Stimulated activated CD4-positive, alpha-beta T cell treated with anti-CD3 and anti-CD28 coated beads, Interleukin-12 subunit alpha, Interleukin-12 subunit beta, amount 100 ng/mL, for 48 hours (primary cell): ENCODE measurements at regions not wholly inside any gene's neighbourhood (a gene's known extent, or its start where the extent isn't known, plus 50 kb on each side); places are given as distances from the start of the nearest gene placed in this dataset.
"Not testable (repeated sequence)": the region's sequence is repeated elsewhere in the genome, so short reads cannot be mapped to it uniquely, and the experiment has no call there.

ENCODE experiments used
- DNase-seq, 3 donors: peaks; one replicate each; pipeline ENCODE4 v3.0.0-alpha.2; 2020; ENCODE audit warnings: low read depth in 2 of 3, low spot score in 1 of 3

DNA sequence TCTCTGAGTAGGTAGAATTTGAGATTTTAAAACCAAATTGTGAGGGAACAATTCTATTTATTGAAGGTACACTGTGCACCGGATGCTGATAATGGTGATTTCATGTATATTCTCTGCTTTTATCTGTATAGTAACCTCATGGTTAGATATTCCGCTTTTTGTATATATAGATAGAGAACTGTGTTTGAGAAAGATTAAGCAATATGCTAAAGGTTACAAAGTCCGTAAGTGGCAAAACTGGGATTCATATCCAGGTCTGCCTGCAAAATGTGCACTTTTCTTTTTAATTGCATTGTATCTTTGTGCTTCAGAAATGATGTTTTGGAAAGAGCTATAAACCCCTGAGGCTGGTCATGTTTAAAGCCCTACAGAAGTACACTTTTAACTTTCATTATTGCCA lies 635.4 kb upstream of the NECTIN3 start:
- no peak for DNase-seq

DNA sequence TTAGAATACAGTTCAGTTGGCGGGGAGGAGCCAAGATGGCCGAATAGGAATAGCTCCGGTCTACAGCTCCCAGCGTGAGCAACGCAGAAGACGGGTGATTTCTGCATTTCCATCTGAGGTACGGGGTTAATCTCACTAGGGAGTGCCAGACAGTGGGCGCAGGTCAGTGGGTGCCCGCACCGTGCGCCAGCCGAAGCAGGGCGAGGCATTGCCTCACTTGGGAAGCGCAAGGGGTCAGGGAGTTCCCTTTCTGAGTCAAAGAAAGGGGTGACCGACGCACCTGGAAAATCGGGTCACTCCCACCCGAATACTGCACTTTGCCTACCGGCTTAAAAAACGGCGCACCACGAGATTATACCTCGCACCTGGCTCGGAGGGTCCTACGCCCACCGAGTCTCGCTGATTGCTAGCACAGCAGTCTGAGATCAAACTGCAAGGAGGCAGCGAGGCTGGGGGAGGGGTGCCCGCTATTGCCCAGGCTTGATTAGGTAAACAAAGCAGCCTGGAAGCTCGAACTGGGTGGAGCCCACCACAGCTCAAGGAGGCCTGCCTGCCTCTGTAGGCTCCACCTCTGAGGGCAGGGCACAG lies 631.5 kb upstream of the NECTIN3 start:
- DNase-seq, result not testable (repeated sequence)

DNA sequence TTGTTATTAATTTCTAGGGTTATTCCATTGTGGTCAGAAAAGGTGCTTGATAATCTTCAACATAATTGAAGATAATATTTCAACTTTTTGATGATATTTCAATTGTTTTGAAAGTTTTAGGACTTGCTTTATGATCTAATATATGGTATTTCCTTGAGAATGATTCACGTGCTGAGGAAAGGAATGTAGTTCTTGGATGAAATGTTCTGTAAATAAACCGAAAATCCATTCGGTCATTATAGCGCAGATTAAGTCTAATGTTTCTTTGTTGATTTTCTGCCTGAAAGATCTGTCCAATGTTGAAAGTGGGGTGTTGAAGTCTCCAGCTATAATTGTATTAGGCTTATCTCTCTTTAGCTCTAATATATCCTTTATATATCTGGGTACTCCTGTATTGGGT lies 617.5 kb upstream of the NECTIN3 start:
- no peak for DNase-seq

DNA sequence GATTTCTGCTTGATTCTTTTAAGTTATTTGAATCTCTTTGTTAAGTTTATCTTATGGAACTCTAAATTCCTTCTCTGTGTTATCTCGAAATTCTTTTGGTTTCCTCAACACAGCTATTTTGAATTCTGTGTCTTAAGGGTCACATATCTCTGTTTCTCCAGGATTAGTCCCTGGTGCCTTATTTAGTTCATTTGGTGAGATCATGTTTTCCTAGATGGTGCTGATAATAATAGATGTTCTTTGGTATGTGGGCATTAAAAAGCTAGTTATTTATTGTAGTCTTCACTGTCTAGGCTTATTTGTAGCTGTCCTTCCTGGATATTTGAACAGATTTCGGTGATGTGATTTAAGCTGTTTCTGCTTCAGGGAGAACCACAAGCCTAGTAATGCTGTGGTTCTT lies 615.6 kb upstream of the NECTIN3 start:
- no peak for DNase-seq

DNA sequence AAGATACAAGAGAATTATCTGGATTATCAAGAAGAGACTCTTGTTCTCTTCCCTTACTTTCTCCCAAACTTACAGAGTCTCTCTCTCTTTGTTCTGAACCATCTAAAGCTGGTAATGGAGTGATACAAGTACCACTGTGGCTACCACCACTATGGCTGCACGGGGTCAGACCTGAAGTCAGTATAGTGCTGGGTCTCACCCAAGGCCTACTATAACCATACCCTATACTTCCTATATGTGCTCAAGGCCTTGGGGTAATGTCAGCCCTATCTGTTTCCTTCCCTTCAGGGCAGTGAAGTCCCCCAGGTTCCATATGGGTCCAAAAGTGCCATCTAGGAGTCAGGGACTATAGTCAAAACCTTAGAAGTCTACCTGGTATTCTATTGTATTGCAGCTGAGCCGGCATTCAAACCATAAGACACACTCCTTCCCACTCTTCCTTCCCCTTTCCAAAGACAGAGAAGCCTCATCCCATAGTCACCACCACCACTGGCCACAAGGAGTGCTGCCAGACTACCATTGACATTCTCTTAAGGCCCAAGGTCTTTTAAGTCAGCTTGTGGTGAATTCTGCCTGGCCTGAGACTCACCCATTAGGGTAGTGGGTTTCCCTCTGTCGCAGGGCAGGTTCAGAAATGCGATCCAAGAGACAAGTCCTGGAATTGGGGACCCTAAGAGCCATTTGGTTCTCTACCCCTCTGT lies 615.0 kb upstream of the NECTIN3 start:
- DNase-seq, result no peak

DNA sequence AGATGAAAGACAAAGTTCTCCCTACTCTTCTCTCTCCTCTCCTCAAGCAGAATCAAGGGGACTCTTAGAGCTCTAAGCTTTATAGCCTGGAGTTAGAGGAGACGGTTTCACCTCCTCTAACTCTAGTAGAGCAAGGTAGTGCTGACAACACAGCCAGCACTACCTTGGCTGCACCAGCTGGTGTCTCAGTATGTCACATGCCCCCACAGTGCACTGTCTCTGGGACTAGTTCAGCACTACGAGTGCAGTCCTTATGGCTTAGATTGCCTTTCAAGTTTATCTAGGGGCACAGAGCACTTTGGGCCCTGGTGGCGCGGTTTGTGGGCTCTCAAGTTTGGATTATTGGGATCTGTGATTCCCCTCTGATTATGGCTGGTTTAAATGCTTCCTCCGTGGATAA lies 614.1 kb upstream of the NECTIN3 start:
- DNase-seq, result no peak

DNA sequence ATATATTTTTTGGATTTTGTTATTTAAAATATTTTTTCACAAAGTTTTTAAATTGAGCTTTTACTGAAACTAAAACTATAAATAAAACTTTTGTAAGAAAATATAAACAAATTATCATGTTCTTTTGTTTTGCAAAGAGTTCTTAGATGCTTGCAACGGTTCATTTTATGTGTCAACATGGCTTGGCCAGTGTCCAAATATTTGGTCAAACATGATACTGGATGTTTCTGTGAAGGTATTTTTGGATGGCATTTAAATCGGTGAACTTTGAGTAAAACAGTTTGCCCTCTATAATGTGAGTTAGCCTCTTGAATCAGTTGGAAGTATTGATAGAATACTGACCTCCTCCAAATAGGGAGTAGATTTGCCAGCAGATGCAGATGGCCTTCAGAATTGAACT lies 612.6 kb upstream of the NECTIN3 start:
- no peak for DNase-seq

DNA sequence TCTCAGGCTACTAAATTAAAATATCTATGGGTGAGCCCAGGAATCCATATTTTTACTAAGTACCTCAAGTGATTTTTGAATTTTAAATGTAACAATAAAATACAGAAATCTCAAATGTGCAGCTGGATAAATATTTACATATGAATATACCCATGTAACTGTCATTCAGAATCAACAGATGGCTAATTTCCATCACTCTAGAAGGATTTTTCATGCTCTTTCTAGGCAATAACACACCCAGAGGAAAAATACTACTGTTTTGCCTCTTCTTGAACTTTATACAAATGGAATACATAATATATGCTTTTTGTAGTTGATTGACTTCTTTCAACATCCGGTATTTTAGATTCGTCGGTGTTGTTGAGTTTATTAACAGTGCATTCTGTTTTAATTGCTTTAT lies 601.3 kb upstream of the NECTIN3 start:
- no peak for DNase-seq

DNA sequence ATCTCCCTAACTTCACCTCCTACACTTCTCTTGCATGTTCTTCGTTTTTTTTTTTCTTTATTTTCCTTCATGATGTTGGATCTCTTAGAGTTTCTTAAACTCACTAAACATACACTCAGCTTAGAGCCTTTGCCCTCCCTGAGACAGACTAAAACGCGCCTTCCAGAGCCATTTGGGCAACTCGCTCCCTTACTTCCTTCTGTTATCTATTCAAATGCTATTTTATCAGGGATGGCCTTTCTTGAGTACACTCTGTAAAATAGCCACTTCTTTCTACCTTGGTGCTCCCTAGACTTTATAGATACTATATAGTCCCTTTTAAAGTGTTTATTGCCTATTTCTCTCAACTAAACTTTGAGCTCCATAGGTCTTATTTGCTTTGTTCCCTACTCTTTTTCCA lies 598.2 kb upstream of the NECTIN3 start:
- DNase-seq, result no peak

DNA sequence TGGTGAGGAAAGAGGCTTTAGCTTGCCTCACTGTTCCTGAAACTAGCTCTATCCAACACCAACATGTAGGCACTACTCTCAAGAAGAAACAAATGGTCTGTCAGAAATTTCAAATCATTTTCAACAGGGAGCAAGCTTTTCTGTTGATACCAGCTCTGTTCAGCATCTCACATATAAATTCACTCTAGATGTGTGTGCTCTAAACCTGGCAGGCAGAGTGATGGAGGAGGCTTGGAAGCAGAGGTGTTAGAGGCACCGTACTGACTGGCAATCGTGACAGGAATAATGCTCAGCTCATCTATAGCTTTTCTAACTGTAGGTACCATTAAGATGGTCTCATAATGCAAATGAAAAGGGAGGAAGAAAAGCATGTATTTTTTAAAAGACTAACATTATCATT lies 597.2 kb upstream of the NECTIN3 start:
- no peak for DNase-seq

DNA sequence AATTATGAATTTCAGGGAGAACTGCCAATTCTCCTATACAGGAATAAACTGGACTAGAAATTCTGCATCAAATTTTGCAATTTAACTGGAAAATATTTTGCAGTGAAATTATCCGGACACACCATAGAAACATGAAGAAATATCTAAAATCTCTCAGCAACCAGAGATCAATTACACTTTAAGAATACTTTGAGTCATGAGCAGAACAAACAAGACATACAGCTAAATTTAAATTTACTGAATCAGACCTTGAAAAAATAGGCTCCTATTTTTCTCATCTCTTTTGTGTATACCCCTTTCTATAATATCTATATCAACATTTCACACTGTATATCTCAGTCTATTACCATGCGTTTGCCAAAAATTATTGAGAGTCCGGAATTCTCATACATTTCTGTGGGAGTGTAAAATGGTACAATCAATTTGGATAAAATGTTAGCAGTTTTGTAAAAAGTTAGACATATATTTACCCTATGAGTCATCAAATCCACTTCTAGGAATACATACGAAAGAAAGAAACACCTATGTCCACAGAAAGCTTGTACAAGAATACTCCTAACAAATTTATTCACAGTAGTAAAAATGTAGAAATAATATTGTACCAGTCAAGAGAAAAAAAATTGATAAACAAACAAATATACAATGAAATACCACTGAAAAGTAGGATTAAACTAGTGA lies 593.1 kb upstream of the NECTIN3 start:
- DNase-seq, result no peak

DNA sequence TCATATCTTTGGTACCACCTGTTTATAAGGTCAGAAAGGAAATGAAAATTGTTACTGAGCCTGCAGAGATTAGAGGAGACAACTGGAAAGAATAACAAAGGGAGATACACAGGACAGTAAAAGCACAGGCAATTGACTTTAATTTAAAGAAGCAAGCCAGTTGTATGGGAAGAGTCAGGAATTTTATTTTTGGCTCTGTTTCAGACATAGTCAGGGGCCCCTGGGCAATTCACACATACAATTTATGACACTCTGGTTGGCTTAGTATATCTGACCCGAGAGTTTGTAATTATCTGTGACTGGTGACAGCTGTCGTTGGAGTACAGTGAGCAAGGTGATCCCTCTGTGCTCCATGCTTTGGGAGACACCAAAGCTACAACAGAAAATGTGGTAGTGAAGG lies 591.9 kb upstream of the NECTIN3 start:
- no peak for DNase-seq

DNA sequence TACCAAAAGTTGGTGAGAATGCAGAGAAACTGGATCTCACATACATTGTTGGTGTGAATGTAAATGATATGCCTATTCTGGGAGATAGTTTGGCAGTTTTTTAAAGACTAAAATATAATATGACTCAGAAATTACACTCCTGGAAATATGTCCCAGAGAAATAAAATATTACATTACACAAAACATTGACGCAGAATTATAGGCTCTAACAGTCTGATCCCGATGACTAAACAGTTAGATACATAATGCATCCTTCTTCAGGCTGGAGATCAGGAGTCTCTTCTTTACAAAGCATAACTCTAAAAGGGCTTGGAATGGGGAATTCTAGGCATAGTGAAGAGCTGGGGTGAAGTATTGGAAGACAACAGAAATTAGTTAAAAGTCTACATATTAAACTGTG lies 586.2 kb upstream of the NECTIN3 start:
- no peak for DNase-seq

DNA sequence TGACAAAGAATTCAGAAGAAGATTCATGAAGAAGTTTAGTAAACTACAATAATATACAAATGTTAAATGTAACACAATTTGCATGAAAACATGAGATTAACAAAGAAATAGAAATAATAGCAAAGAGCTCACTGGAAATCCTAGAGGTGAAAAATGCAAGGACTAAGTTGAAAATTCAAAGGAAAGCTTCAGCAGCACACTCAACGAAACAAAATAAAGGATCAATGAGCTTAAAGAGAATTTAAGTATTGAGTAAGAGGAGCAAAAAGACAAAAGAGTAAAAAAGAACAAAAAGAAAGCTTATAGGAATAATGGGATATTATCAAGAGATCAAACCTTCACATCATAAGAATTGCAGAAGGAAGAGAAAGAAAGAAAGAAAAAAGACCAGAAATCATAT lies 583.8 kb upstream of the NECTIN3 start:
- no peak for DNase-seq

DNA sequence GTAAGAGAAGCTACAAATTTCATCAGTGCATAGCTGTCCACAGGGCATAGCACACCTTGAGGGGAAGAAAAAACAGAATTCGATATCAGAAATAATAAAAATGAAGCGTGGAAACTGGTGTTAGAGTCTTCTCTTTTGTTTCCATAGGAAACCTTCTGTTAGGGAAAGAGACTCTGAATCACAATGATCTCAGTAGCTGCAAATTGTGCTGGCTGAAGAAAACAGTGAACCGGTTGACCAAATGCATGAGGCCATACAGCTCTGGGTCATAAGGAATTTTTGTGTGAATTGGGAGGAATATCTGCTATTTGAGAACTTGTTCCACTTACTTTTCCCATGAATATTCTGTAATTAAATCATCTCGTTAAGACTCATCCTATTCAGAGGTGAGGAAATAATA lies 580.2 kb upstream of the NECTIN3 start:
- no peak for DNase-seq

DNA sequence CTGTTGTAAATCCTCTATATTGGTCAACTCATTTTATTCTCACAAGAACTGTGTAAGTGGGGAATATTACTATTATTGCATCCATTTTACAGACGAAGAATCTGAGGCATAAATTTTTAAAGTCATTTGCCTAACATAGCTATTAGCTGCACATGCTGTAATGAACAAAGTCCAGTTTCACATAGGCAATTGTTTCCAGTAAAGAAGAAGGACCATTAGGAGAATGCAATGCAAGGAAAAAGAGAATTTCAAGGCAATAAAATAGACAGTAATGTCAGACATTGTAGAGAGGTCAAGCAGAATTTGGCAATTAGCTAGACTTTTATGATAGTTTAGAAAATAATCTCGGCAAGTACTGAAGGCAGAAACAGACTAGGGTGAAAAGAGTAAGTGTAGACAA lies 578.7 kb upstream of the NECTIN3 start:
- DNase-seq, result no peak

DNA sequence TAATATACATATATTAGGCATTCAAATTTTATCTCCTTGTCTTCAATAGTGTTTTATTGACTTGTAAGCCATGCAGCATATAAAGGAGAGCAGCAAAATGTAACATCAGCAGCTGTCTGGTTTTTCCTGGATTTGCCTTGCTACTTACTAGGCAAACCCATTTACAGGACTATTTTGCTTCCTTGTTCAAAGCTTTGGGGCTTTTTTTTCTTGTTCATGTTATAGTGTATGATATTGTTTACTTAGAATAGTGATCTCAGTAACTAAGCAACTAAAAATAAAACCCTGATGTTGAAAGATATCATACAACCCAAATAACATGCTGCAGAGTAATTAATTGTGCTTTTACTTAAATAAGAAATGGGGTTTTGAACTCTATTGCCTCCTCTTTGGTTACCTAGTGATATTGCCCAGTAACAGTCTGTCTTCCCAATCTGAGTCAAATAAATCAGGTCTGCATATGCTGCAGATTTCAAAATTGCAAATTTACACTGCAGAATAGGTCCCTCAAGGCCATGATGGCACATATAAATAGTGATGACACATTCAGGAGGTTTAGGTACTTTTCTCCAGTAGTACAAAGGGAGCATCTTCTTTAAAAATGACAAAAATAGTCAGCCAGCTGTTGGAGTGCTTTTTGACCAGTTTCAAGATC lies 578.1 kb upstream of the NECTIN3 start:
- DNase-seq, result no peak

DNA sequence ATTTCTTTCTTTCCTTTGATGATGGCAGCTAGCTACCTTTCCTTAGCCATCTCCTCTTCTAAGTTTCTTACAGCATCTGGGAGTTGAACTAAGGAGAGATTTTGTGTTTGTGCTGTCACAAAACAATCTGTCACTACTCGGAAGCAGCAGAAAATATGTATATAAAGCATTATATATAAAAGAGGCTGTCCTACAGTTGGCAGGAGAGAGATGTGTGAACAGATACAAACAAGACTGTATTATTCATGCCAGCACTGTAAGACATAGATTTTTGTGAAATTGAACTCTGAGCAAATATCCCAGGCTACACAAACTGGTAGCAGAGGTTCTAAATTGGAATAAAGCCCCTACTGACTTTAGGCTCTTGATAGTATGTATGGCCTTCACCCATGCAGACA lies 577.5 kb upstream of the NECTIN3 start:
- no peak for DNase-seq

DNA sequence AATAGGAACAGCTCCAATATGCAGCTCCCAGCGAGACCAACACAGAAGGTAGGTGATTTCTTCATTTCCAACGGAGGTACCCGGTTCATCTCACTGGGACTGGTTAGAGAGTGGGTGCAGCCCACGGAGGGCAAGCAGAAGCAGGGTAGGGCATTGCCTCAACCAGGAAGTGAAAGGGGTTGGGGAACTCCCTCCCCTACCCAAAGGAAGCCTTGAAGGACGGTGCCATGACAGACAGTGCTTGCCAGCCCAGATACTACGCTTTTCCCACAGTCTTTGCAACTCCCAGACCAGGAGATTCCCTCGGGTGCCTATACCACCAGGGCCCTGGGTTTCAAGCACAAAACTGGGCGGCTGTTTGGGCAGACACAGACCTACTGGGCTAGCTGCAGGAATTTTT lies 576.9 kb upstream of the NECTIN3 start:
- DNase-seq, result no peak

DNA sequence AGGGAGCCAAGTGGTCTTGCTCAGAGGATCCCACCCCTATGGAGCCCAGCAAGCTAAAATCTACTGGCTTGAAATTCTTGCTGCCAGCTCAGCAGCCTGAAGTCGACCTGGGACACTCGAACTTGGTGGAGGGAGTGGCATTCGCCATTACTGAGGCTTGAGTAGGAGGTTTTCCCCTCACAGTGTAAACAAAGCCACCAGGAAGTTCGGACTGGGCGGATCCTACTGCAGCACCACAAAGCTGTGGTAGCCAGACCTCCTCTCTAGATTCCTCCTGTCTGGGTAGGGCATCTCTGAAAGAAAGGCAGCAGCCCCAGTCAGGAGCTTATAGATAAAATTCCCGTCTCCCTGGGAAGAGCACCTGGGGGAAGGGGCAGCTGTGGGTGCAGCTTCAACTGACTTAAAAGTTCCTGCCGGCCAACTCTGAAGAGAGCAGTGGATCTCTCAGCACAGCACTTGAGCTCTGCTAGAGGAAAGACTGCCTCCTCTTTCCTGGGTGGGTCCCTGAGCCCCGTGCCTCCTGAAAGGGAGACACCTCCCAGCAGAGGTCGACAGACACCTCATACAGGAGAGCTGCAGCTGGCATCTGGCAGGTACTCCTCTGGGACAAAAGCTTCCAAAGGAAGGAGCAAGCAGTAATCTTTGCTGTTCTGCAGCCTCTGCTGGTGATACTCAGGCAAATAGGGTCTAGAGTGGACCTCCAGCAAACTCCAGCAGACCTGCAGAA lies 576.3 kb upstream of the NECTIN3 start:
- no peak for DNase-seq

DNA sequence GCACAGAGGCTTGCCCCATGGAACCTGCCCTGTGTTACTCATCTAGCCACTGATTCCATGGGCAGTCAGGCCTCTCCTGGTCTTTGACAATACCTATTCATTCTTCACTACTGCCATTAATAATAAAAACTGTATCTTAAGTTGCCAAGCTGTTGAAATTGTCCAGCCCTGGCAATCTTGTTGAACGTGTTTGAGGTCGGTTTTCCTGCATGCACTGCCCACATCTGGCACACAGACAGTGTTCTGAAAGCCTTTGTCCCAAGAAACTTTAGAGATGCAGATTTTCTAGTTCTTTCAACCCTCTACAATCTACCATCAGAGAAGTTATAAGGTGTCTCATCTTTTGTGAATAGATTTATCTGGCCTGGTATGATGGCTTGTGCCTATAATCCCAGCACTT lies 567.2 kb upstream of the NECTIN3 start:
- no peak for DNase-seq

DNA sequence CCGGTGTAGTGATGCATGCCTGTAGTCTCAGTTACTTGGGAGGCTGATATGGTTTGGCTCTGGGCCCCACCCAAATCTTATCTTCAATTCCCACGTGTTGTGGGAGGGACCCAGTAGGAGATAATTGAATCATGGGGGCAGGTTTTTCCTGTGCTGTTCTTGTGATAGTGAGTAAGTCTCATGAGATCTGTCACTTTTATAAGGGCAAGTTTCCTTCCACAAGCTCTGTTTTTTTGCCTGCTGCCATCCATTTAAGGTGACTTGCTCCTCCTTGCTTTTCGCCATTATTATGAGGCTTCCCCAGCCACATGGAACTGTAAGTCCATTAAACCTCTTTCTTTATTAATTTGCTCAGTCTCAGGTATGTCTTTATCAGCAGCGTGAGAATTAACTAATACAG lies 566.7 kb upstream of the NECTIN3 start:
- no peak for DNase-seq
